GM18951 (cell line): ENCODE measurements at regions not wholly inside any gene's neighbourhood (a gene's known extent, or its start where the extent isn't known, plus 50 kb on each side); places are given as distances from the start of the nearest gene placed in this dataset.

Experiments used
- POLR2A ChIP-seq: IDR thresholded peaks from 4 replicates; pipeline ENCODE4 v1.6.1; 2011; ENCODE audit warnings: mild to moderate bottlenecking; ENCODE audit not compliant: insufficient read length, insufficient read depth; ENCODE audit errors: extremely low read depth
- in situ Hi-C: fragments of 300-500 bp; cut with MboI; formaldehyde crosslinking; loops from one replicate; pipeline ENCODE4 v1.12.0; 2022; ENCODE audit warnings: low sequenced_read_pairs, mixed read lengths, inconsistent platforms; ENCODE audit not compliant: unreplicated experiment

GRCh38 chr6:27128311-27129094 lies 119.0 kb upstream of the PRSS16 start:
- no peak for TF ChIP-seq POLR2A
- in situ Hi-C loops: loop anchor here (25.0 kb wide), 1 partner anchor 1091 kb away; a partner anchor contains a TSS

- TF ChIP-seq POLR2A: no peak
- in situ Hi-C loops: loop anchor here (25.0 kb wide), 1 partner anchor 1092 kb away; a partner anchor contains a TSS
Measured at GRCh38 chr6:27129095-27129815, 118.2 kb upstream of the PRSS16 start.

- in situ Hi-C loops: loop anchor here (25.0 kb wide), 1 partner anchor 1093 kb away; a partner anchor contains a TSS
Measured at GRCh38 chr6:27129917-27130316, 117.6 kb upstream of the PRSS16 start.

GRCh38 chr6:27130668-27131428 lies 116.7 kb upstream of the PRSS16 start:
- in situ Hi-C loops: loop anchor here (25.0 kb wide), 1 partner anchor 1094 kb away; a partner anchor contains a TSS
- no peak for TF ChIP-seq POLR2A

More at GRCh38 chr6:27129917-27130316, 117.6 kb upstream of the PRSS16 start:
- no peak for TF ChIP-seq POLR2A

GRCh38 chr6:27132282-27132531 lies 115.3 kb upstream of the PRSS16 start:
- in situ Hi-C loops: loop anchor here (25.0 kb wide), 1 partner anchor 1095 kb away; a partner anchor contains a TSS

GRCh38 chr6:27132532-27133280 lies 114.8 kb upstream of the PRSS16 start:
- peak; percentile 98 for TF ChIP-seq POLR2A
- in situ Hi-C loops: loop anchor here (25.0 kb wide), 1 partner anchor 1095 kb away; a partner anchor contains a TSS

More at GRCh38 chr6:27132282-27132531, 115.3 kb upstream of the PRSS16 start:
- TF ChIP-seq POLR2A: peak; percentile 91

- in situ Hi-C loops: loop anchor here (25.0 kb wide), 1 partner anchor 1096 kb away; a partner anchor contains a TSS
- peak; percentile 92 for TF ChIP-seq POLR2A
Measured at GRCh38 chr6:27133281-27134227, 113.9 kb upstream of the PRSS16 start.

- in situ Hi-C loops: loop anchor here (25.0 kb wide), 1 partner anchor 1098 kb away; a partner anchor contains a TSS
- no peak for TF ChIP-seq POLR2A
Measured at GRCh38 chr6:27135087-27135657, 112.3 kb upstream of the PRSS16 start.

- in situ Hi-C loops: loop anchor here (25.0 kb wide), 1 partner anchor 1099 kb away; a partner anchor contains a TSS
- no peak for TF ChIP-seq POLR2A
Measured at GRCh38 chr6:27136077-27136644, 111.3 kb upstream of the PRSS16 start.

GRCh38 chr6:27136978-27137814 lies 110.3 kb upstream of the PRSS16 start:
- in situ Hi-C loops: loop anchor here (25.0 kb wide), 1 partner anchor 1100 kb away; a partner anchor contains a TSS

More at GRCh38 chr6:27136978-27137814, 110.3 kb upstream of the PRSS16 start:
- TF ChIP-seq POLR2A: no peak
